DMS79 (cell line): ENCODE measurements at regions not wholly inside any gene's neighbourhood (a gene's known extent, or its start where the extent isn't known, plus 50 kb on each side); places are given as distances from the start of the nearest gene placed in this dataset.
"Not testable (repeated sequence)": the region's sequence is repeated elsewhere in the genome, so short reads cannot be mapped to it uniquely, and the experiment has no call there.

Experiments
- DNase-seq: peaks from one replicate; lab custom pipeline; 2025; lab: John Stamatoyannopoulos, UW

DNA sequence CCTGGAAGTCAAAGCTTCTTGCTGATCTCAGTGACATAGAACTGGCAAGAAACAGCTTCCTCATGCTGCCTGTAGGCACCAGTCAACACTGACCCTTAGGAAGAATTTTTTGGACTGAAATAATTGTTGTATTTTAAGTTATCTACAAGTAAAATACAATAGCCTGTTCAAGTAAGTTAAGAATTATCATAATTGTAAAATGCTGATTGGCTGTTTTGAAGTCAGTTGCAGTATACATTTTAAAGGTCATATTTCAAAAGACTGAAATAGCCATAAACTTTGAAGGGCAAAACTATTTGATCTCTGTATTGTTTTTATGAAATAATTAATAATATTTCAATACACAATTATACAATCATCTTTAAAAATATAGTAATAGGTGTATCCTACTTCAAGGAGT is 794.9 kb downstream of the MAT2B start:
- DNase-seq = no peak

DNA sequence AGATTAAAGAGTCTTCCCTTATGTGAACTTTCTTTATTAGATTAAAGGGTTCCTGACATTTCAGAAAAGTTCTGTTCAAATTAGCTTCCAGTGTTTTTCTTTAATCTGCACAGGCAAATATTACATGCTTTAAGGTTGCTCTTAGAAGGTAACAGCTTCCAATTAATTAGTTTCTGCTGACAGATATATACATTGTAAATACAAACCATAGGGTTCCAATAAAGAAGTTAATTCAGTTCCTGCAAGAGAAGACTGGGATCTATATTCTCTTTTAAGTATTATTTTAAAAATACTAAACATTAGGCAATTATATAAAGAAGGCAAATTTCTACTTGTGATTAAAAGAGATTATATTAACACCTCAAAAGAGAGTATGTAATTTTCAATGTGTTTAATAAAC is 795.7 kb downstream of the MAT2B start:
- no peak for DNase-seq

DNA sequence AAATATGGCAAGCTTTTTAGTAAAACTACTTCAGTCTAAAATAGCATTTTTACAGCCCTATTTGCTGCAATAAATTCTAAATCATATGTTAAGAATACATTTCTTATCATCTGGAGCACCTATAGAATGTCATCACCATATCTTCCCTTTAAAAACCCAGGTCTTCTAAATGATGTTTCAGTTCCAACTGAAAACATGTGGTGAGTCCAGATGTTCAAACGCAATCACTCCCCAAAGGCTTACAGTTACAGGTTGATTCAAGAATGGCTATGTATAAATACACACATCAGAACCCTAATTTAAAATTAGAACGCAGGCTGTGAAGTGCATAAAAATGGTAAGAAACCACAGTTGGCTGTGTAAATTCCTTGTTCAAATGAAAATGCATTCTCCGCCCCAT is 796.3 kb downstream of the MAT2B start:
- DNase-seq = no peak

DNA sequence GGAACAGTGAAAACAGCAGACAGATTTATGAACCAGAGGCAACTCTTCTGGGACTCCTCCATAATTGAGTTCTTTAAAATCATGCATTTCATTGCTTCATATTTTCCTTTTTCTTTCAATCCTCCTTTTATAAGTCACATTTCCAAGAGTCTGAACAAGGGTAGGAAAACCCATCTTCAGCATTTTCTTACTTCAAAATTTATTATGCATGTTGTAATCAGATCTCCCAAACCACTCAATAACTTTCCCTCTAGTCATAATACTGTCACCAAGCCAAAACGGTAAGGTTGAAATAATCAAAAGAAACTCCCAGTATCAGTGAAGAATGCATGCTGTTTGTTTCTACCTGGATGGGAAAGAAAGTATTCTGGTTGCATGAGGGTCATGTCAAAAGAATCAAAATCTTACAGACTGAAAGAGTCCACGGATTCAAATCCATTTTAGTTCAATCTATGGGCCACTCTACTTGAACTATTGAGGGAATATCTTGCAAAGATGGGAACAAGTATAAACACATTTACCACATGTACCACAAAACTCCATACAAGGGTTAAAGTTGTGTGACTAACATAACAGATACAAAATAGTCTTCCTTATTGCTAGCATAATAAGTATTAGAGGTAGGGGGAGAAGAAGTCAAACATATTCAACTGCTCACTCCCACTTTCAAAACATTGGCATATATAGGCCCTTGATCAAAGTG is 797.3 kb downstream of the MAT2B start:
- DNase-seq = no peak

DNA sequence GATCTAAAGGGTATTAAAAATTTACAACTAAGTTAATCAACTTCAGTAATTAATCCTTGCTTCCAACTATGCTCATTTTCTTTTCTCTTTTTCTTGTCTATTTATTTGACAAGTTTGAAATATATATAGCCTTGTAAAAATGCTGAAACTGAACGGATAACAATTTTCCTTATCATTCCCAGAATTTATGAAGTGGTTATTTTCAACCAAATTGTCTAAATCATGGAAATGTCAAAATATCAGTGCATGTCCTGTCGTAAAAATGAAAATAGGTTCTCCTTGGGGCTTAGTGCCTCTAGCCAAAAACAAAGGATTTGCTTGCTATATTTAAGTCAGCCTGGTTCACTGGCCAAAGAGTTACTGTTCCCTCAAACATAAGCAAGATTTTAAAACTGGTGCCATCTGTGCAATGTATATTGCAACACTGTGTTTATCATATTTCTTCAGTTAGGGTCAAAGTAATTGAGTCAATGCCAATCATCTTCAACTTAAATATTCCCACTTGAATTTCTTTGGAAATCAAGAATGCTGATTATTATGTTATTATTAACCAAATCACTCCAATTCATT is 798.3 kb downstream of the MAT2B start:
- no peak for DNase-seq

DNA sequence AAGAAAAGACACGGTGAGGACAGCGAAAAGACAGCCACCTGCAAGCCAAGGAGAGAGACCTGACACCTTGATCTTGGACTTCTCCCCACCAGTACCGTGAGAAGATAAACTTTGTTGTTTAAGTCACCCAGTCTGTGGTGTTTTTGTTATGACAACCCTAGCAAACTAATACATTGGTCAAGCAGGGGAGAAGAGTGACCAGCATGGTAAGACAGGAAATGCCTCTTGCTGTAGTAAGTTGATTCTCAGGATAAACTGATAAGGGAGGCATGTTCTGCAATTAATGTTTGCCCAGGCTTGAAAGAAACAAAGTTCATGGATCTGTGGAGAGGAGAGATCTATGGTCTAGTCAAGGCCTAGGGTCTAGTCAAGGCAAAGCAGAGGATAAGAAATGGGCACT is 801.2 kb downstream of the MAT2B start:
- DNase-seq = no peak

DNA sequence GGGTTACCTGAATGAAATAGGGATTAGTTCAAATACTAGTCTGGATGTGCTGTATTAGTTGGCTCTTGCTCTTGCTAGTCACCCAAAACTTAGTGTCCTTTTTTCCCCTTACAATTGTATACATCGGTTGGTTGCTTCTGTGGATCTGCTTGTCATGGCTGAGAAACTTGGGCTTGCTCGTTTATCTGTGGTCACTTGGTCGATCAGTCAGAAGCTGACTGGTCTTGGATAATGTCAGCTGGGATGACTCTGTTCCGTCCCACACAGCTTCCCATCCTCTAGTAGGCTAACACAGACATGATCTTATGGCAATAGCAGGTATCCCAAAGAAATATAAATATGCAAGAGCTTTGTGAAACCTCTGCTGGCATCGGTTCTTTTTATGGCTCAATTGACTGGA is 807.4 kb downstream of the MAT2B start:
- no peak for DNase-seq

DNA sequence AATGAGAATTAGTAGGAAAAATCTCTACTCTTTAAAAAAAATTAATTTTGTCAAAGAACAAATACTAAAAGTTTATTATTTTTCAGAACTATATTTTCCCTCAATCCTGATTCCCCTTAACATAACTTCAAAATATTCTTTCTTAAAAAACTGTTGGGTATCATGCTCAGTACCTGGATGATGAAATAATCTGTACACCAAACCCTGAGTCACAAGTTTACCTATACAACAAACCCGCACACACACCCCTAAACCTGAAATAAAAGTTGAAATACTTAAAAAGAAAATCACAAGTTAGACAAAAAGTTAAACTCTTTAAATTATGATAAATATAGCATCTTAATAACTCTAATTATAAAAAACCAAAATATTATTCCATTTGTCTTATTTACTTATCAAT is 812.3 kb downstream of the MAT2B start:
- no peak for DNase-seq

DNA sequence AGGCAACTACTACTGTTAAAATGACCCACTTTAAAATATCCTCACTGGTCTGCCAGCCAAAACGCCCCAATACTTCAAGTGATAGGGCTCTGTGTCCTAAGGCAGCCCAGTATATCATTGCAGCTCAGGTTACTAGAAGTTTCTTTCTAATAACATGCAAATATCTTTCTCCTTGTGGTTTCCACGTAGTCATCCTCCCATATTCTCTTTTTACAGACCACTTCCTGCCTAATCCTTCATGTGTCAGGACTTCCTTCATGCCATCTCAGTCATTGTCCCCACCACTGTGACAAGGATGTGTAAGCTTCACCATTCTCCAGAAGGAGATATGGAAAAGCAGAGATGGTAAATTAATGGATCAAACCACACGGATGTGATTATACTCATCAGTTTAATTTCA is 813.7 kb downstream of the MAT2B start:
- DNase-seq = no peak

DNA sequence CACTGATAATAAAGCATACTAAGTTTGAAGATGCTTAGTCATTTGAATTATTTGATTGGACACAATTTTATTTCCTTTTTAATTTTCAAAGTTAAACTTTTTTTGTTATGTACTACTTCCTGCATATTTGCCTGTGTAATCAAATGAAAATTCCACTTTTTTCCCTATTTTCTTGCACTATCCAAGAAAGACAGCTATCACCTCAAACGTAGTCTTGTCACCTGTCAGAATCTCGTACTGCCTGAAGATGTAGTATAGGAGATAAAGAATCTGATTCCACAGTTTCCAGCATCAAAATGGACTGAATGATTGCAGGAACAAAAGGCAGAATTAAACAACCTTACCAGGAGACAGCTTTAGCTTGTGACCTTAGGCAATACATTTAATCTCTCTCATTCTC is 818.8 kb downstream of the MAT2B start:
- DNase-seq = no peak

DNA sequence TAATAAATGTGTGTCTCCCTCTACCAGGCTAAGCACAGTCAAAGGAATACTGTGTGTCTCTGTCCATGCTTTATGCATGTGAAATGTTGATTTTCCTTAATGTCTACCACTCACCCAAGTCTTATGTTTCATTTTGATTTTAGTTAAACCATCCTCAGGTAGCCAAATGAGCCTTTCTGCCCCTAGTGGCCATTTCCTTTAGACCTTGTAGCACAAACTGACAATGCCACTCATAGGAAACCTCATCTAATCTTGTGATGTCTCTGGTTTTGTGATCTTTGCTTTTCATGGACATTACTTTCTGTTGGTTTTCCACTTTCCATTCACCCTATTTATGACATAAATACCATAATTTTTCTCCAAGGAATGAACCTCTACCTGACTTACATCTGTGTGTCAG is 820.8 kb downstream of the MAT2B start:
- DNase-seq = no peak

DNA sequence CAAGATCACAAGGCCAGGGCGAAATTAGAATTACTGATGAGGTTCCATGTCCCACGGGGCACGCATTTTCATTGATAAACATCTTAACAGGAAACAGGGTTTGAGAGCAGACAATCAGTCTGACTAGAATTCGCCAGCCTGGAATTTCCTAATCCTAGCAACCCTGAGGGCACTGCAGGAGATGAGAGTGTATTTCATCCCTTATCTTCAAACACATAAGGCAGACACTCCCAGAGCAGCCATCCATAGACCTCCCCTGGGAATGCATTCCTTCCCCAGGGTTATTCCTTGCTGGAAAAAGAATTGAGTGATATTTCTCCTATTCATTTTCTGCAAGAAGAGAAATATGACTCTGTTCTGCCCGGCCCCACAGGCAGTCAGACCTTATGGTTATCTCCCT is 821.7 kb downstream of the MAT2B start:
- not testable (repeated sequence) for DNase-seq

DNA sequence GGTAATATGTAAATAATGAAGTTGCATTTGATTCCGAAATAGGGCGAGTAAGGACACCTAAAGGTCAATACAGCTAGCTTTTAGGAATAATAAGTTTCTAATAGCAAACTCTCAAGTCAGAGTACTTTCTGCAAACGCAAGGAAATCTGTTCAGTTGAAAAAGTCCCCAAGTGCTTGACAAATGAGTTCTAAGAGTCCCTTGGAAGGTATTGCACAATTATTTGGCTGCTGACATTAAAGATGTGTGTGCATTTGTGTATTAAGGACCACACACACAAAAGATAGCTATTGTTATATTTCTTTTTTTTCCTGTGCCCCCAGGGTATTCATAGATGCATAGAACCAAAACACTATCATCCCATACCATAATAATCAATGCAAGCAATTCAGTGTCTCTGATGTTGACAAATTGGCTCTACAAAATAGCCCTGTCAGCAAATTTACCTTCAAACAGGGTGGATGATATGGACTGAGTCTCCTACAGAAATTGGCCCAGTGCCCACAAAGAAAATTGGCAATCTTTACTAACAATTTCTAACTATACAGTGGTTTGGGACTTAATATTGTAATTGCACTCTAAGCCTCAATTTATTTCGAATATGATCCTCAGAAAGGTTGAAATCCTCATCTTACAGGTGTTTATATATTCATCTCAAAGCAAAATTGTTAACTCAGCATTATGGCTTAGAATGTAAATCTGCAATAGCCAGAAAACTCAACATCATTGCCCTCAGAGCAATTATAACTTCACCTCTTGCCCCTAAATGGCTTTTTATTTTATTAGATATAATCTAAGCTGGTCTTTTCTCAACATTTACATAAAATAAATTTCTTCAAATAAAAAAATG is 827.2 kb downstream of the MAT2B start:
- DNase-seq = no peak

DNA sequence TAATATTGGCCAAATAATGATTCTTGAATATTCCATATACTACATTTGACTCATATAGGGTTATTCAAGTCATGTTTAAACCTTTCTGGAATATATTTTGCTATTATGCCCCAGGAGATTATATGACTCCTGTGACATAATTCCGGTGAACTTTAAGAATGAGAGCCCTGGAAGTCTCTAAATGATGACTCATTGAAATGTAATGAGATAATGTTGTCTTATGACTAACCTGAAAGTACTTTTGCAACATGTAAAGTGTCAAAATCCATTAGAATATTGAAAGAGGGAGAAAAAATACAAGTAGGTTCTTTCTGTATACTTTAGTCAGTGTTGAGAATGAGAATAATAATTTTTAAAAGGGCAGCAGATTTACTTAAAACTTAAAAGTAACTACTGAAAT is 830.4 kb downstream of the MAT2B start:
- no peak for DNase-seq

DNA sequence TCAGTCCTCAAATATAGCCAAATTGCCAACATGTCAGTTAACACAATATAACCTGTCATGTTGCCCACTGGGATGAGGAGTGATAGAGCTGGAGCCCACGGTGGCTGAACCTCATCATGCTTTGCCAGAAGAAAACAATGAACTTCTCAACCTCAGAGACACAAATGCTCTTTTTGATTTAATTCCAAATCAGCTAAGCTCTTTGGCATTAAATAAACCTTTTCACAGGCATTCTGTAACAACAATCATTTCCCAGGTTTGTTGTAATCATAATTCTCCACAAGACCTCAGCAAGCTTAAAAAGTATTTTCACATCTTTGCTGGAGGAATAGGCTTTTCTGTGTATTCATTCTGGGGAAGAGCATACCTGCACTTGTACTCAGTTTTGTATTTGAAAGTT is 830.9 kb downstream of the MAT2B start:
- no peak for DNase-seq

DNA sequence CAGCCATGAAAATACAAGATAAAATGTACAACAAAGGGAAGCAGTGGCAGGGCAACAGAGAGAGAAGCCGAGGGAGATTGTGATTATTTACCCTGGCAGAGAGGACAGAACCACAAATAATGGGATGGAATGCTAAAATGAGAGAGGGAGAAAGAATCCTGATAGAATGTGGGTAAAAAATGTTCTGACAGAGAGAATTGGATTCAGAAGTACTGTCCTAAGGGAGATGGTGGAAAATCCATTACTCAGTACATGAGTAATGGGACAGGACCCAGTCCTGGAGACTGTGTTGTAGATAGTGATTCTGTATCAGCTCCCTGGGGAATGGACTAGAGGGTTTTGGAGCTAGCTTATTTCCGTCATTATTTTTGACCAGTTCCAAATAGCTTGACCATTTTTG is 831.5 kb downstream of the MAT2B start:
- DNase-seq = no peak

DNA sequence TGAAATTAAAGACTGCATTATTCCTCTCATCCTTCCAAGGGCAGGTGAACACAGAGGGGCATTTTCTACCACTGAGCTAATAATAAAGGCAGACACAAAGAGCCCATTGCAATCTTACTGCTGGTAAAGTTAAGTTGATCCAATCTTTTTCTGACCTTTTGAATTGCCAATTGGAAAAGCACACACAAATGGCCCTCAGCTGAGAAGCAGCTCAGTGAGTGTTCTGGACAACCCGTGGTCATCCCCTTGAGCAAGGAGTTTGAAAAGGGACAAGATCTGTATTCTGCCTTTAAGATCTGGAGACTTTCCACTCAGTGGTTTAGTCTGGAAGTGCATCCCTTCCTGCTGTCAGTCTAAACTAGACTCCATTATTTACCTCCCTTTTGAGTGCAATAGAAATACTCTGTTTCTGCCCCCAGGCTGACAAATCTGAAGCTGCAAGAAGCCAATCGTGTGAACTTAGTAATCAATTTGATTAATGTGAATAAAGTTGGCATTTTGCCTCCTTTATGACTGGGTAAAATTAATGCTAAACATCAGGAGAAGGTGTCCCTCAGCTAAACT is 835.7 kb downstream of the MAT2B start:
- DNase-seq = no peak

DNA sequence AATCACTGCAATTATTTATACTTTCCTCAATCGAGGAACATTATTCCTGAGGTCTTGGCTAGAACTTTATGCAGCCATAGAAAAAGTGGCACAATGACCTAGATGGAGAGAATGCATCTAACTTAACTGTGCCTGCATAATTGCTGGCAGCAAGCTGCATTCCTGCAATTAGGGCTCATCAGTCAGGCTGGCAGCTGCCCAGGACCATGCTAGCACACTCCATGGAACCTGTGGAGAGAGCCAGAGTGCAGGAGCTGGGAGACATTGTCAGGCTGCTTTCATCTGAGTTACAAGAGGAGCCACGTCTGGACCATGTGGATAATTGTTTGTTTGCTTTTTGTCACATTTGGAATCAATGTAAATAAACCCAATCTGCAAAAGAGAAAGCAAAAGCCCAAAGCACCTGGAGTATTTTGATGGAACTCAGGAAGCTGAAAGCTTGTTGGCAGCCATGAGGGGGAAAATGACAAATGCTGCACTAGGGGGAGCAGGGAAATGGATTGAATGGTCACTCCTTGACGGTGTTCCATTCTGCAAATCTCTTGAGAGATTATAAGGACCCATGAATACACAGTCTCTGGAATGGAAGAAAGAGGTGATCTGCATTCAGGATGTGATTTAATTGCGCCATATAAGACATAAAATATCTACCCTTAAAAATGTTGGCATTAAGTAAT is 839.9 kb downstream of the MAT2B start:
- no peak for DNase-seq

DNA sequence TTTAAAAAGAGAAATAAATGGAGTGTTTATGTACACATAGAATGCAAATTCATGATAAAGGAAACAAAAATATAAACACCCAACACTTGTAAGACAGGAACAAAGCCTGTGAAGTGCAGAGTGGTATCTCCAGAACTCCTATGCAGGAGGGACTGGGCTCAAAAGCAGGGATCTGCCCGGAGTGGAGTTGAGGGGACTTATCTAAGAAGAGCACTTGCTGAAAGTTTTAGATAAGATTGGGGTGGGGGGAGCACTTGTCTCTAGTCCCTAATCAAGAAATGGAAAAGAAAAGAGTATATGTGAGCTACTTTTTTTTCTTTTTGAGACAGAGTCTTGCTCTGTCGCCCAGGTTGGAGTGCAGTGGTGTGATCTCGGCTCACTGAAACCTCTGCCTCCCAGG is 840.4 kb downstream of the MAT2B start:
- no peak for DNase-seq

DNA sequence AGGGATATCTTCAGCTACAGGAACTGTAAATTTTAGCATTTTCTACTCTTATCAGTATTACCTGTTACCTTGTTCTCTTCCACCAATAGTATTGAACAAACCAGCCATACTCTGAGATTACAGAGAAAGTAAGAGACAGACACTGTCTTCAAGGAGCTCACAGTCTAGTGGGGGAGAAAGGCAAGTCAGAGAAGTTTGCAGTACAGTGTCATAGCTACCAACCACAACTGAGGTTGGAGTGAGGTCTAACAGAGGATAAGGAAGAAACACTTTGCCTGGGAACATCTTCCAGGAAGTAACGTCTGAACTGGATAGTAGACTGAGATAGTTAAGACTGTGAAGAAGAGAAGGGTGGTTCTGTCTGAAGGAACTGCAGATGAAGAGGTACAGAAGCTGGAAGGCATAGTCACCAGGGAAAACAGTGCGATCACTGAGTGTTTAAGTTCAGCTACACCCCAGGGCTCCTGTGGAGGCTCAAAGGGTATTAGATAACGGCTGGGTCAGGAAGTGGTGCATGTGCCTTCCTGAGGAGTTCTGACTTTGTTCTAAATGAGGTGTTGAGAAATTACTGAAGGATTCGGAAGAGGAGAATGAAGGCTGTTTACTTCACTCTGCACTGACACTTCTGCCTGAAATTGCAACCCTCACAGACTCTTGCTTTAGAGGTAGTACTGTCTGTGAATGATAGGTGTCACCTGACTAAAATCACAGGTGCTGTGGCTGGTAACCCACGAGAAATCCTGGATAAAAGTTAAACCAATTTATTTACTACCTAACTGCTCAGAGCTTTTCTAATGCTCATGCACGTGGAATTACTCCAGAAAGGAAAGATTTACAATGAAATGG is 841.6 kb downstream of the MAT2B start:
- no peak for DNase-seq

DNA sequence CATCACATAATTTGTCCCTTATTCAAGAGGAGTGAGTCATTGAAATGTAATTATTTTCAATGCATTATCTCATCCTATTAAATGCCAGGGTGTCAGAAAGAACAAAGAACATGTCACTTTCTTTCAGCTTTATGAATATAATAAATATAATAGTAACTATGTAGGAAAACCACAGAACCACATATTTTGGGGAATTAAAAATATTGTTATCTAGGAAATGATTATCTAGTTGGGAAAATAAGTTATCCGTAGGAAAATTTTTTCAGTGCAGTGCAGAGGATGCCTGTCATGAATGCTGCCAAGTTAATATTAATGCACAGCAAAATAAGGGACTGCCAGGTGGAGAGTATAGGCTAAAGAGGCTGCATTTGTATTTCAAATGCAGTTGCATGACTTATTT is 844.8 kb downstream of the MAT2B start:
- DNase-seq = no peak
